ENCODE measurements at regions not wholly inside any gene's neighbourhood (a gene's known extent, or its start where the extent isn't known, plus 50 kb on each side); places are given as distances from the start of the nearest gene placed in this dataset.
A peak's percentile ranks its signal among the peaks of the same experiment; 100 is the strongest.

DNA sequence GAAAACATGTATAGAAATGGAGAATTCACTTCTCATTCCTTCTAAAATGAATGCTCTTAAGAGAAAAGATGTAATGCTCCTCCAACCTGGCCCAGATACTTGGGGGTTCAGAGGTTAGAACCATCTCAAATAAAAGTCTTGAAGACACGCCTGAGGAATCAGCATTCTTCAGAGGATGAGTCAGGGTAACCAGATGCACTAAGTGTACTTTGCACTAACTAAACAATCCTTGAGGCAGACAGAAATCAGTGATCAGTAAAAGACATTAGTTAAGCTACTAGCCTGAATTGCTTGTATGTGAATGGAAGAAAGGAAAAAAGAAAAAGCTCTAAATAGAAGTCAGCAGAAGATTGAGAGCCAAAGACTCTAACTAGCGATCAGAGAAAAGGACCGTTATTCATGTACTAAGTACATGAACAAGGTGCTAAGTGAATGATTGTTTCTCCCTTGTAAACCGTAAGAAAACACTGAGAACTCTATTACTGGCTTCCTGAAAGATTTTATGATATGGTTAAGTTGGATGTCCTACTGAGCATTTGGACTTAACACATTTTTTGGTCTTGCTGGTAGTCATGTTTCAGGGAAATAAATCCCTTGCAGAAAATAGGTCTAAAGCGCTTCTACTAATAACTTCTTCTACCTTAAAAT lies 738.3 kb downstream of the STPG2 start:
- Histone ChIP-seq H3K9ac (ENCODE audit: low read length in 3 of 3) (no peak overlapping the region), H3K27ac (ENCODE audit: low read depth in 2 of 2, low read length in 2 of 2) (no peak overlapping the region), H3K9me3 (ENCODE audit: control insufficient read depth in 2 of 3, insufficient read depth in 1 of 3, low read length in 3 of 3) (no peaks in the 10 kb centered on the region), H3K4me1 (ENCODE audit: control insufficient read depth in 2 of 3, insufficient read depth in 2 of 3, low read depth in 1 of 3, low read length in 3 of 3) (no peaks in the 10 kb centered on the region), H3K27me3 (ENCODE audit: control insufficient read depth, insufficient read depth, low read length) (no peaks in the 10 kb centered on the region), H3K36me3 (ENCODE audit: control insufficient read depth in 2 of 3, insufficient read depth in 3 of 3, low read length in 3 of 3) (no peaks in the 10 kb centered on the region), H3K4me3 (ENCODE audit: low read length in 3 of 3) (no peak overlapping the region)
- no peak for FAIRE-seq
- DNase-seq = peak in 1 of 5 donors; percentile 24
- TF ChIP-seq, protein P1, sequence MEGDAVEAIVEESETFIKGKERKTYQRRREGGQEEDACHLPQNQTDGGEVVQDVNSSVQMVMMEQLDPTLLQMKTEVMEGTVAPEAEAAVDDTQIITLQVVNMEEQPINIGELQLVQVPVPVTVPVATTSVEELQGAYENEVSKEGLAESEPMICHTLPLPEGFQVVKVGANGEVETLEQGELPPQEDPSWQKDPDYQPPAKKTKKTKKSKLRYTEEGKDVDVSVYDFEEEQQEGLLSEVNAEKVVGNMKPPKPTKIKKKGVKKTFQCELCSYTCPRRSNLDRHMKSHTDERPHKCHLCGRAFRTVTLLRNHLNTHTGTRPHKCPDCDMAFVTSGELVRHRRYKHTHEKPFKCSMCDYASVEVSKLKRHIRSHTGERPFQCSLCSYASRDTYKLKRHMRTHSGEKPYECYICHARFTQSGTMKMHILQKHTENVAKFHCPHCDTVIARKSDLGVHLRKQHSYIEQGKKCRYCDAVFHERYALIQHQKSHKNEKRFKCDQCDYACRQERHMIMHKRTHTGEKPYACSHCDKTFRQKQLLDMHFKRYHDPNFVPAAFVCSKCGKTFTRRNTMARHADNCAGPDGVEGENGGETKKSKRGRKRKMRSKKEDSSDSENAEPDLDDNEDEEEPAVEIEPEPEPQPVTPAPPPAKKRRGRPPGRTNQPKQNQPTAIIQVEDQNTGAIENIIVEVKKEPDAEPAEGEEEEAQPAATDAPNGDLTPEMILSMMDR (IDR thresholded peaks at IDR 0.05; ENCODE audit: borderline replicate concordance, extremely low read depth, insufficient read depth) = no peak
- intact Hi-C loops (cut with DNase I) = no loop called here

GRCh38 chr4:97411356-97411755 lies 731.9 kb downstream of the STPG2 start:
- no peak for FAIRE-seq
- H3K9ac ChIP-seq (ENCODE audit: low read length in 3 of 3) = no peak overlapping the region
- TF ChIP-seq, protein P1 (IDR thresholded peaks at IDR 0.05; ENCODE audit: borderline replicate concordance, extremely low read depth, insufficient read depth) = no peak
- intact Hi-C loops (cut with DNase I) = no loop called here
- H3K4me3 ChIP-seq (ENCODE audit: low read length in 3 of 3) = no peak overlapping the region
- no peak overlapping the region for H3K27ac ChIP-seq (ENCODE audit: low read depth in 2 of 2, low read length in 2 of 2)
- H3K27me3 ChIP-seq (ENCODE audit: control insufficient read depth, insufficient read depth, low read length) = no peaks in the 10 kb centered on the region
- peaks cover 0 to 3% (median 2%) of the 10 kb centered on the region in 3 donors for H3K9me3 ChIP-seq (ENCODE audit: control insufficient read depth in 2 of 3, insufficient read depth in 1 of 3, low read length in 3 of 3)
- H3K36me3 ChIP-seq (ENCODE audit: control insufficient read depth in 2 of 3, insufficient read depth in 3 of 3, low read length in 3 of 3) = no peaks in the 10 kb centered on the region
- H3K4me1 ChIP-seq (ENCODE audit: control insufficient read depth in 2 of 3, insufficient read depth in 2 of 3, low read depth in 1 of 3, low read length in 3 of 3) = no peaks in the 10 kb centered on the region
- no peak for DNase-seq

- intact Hi-C loops (cut with DNase I) = no loop called here
- Histone ChIP-seq H3K9me3 (ENCODE audit: control insufficient read depth in 2 of 3, insufficient read depth in 1 of 3, low read length in 3 of 3) (peaks cover 0 to 3% (median 2%) of the 10 kb centered on the region in 3 donors), H3K36me3 (ENCODE audit: control insufficient read depth in 2 of 3, insufficient read depth in 3 of 3, low read length in 3 of 3) (no peaks in the 10 kb centered on the region), H3K27ac (ENCODE audit: low read depth in 2 of 2, low read length in 2 of 2) (no peak overlapping the region), H3K4me1 (ENCODE audit: control insufficient read depth in 2 of 3, insufficient read depth in 2 of 3, low read depth in 1 of 3, low read length in 3 of 3) (no peaks in the 10 kb centered on the region), H3K9ac (ENCODE audit: low read length in 3 of 3) (no peak overlapping the region), H3K27me3 (ENCODE audit: control insufficient read depth, insufficient read depth, low read length) (no peaks in the 10 kb centered on the region), H3K4me3 (ENCODE audit: low read length in 3 of 3) (no peak overlapping the region)
- no peak for FAIRE-seq
- TF ChIP-seq, protein P1 (IDR thresholded peaks at IDR 0.05; ENCODE audit: borderline replicate concordance, extremely low read depth, insufficient read depth) = no peak
- no peak for DNase-seq
Observed at GRCh38 chr4:97412331-97412730, 730.9 kb downstream of the STPG2 start.

- Histone ChIP-seq H3K9ac (ENCODE audit: low read length in 3 of 3) (no peak overlapping the region), H3K9me3 (ENCODE audit: control insufficient read depth in 2 of 3, insufficient read depth in 1 of 3, low read length in 3 of 3) (peaks cover 0 to 3% (median 2%) of the 10 kb centered on the region in 3 donors), H3K27me3 (ENCODE audit: control insufficient read depth, insufficient read depth, low read length) (no peaks in the 10 kb centered on the region), H3K27ac (ENCODE audit: low read depth in 2 of 2, low read length in 2 of 2) (no peak overlapping the region), H3K4me3 (ENCODE audit: low read length in 3 of 3) (no peak overlapping the region), H3K4me1 (ENCODE audit: control insufficient read depth in 2 of 3, insufficient read depth in 2 of 3, low read depth in 1 of 3, low read length in 3 of 3) (no peaks in the 10 kb centered on the region), H3K36me3 (ENCODE audit: control insufficient read depth in 2 of 3, insufficient read depth in 3 of 3, low read length in 3 of 3) (no peaks in the 10 kb centered on the region)
- FAIRE-seq (no peak), DNase-seq (no peak)
- TF ChIP-seq, protein P1 (IDR thresholded peaks at IDR 0.05; ENCODE audit: borderline replicate concordance, extremely low read depth, insufficient read depth) = no peak
- intact Hi-C loops (cut with DNase I) = no loop called here
Observed at GRCh38 chr4:97414161-97414560, 729.1 kb downstream of the STPG2 start.

All from kidney (tissue), 13 donors.